Prostate gland (tissue), 2 donors: ENCODE measurements at regions not wholly inside any gene's neighbourhood (a gene's known extent, or its start where the extent isn't known, plus 50 kb on each side); places are given as distances from the start of the nearest gene placed in this dataset.

ENCODE experiments used
- CTCF ChIP-seq, 4 experiments: fragments of 200-600 bp in 2 of 4; fragments of 450-650 bp in 2 of 4; sonication (generic) in 2 of 4; IDR thresholded peaks; 1 replicate in 3 of 4; 2 replicates in 1 of 4; pipeline ENCODE4 v1.5.1; 2016 to 2019; ENCODE audit warnings: antibody characterized with exemption in 4 of 4, mild to moderate bottlenecking in 2 of 4, moderate library complexity in 2 of 4
- POLR2A ChIP-seq: fragments of 450-650 bp; IDR thresholded peaks from one replicate; pipeline ENCODE4 v1.6.1; 2016; ENCODE audit warnings: antibody characterized with exemption, mild to moderate bottlenecking
- POLR2AphosphoS5 ChIP-seq: sonication (generic); formaldehyde crosslinking; IDR thresholded peaks from one replicate; pipeline ENCODE4 v1.6.1; 2017; ENCODE audit warnings: antibody characterized with exemption

- no peak for TF ChIP-seq CTCF (IDR thresholded peaks at IDR 0.05)
- no peak for TF ChIP-seq POLR2A
- TF ChIP-seq POLR2AphosphoS5, result no peak
Observed at GRCh38 chr4:56112377-56112776, 163.6 kb downstream of the CEP135 start.
